CD4-positive, CD25-positive, alpha-beta regulatory T cell (primary cell): ENCODE measurements at regions not wholly inside any gene's neighbourhood (a gene's known extent, or its start where the extent isn't known, plus 50 kb on each side); places are given as distances from the start of the nearest gene placed in this dataset.

Experiments
- ATAC-seq, 2 donors: fragments of 150-1000 bp; cut with Tn5 transposase; one replicate each; pipeline ENCODE4 v1.10.0; 2021; ENCODE audit warnings: low read depth in 2 of 2, moderate number of reproducible peaks in 2 of 2, moderate library complexity in 1 of 2
- DNase-seq, 3 donors: peaks; one replicate each; pipeline versions ENCODE4 v3.0.0 to v3.0.0-alpha.2; 2012 to 2022; ENCODE audit warnings: mixed read lengths in 1 of 3
- H3K27ac ChIP-seq: one replicate; pipeline ENCODE4 v1.7.0; 2013; ENCODE audit warnings: mild to moderate bottlenecking, low read length; ENCODE audit not compliant: insufficient read depth, poor library complexity, severe bottlenecking
- H3K27me3 ChIP-seq: one replicate; pipeline ENCODE4 v1.7.0; 2013; ENCODE audit warnings: low read length; ENCODE audit not compliant: control insufficient read depth, insufficient read depth
- H3K36me3 ChIP-seq: one replicate; pipeline ENCODE4 v1.7.0; 2013; ENCODE audit warnings: mild to moderate bottlenecking, low read length, moderate library complexity; ENCODE audit not compliant: control insufficient read depth, insufficient read depth
- H3K4me1 ChIP-seq: 2 replicates; pipeline ENCODE4 v1.7.0; 2013; ENCODE audit warnings: mild to moderate bottlenecking, low read length; ENCODE audit not compliant: insufficient read depth, control insufficient read depth, poor library complexity, severe bottlenecking
- H3K4me3 ChIP-seq: one replicate; pipeline ENCODE4 v1.7.0; 2013; ENCODE audit warnings: low read depth, mild to moderate bottlenecking, low read length, moderate library complexity
- H3K9me3 ChIP-seq, 2 experiments: 1 replicate in 1 of 2; 2 replicates in 1 of 2; pipeline ENCODE4 v1.7.0; 2013; ENCODE audit warnings: low read length in 2 of 2, mild to moderate bottlenecking in 1 of 2, moderate library complexity in 1 of 2; ENCODE audit not compliant: control insufficient read depth in 2 of 2
- H3K27ac Mint-ChIP-seq, 3 donors: one replicate each; pipeline ENCODE4 v1.8.0; 2020 to 2022; ENCODE audit warnings: mild to moderate bottlenecking in 3 of 3, mixed read lengths in 3 of 3, moderate library complexity in 2 of 3
- H3K27me3 Mint-ChIP-seq: one replicate; pipeline ENCODE4 v1.8.0; 2022; ENCODE audit warnings: mild to moderate bottlenecking, mixed read lengths
- H3K36me3 Mint-ChIP-seq: one replicate; pipeline ENCODE4 v1.8.0; 2020; ENCODE audit warnings: mixed read lengths
- H3K4me1 Mint-ChIP-seq, 4 donors: one replicate each; pipeline ENCODE4 v1.8.0; 2020 to 2022; ENCODE audit warnings: mixed read lengths in 4 of 4, mild to moderate bottlenecking in 1 of 4
- H3K4me3 Mint-ChIP-seq, 4 donors: one replicate each; pipeline ENCODE4 v1.8.0; 2020 to 2022; ENCODE audit warnings: mild to moderate bottlenecking in 4 of 4, mixed read lengths in 4 of 4, moderate library complexity in 3 of 4
- H3K9me3 Mint-ChIP-seq, 7 donors: one replicate each; pipeline ENCODE4 v1.8.0; 2020 to 2022; ENCODE audit warnings: mixed read lengths in 7 of 7, mild to moderate bottlenecking in 3 of 7, moderate library complexity in 2 of 7

DNA sequence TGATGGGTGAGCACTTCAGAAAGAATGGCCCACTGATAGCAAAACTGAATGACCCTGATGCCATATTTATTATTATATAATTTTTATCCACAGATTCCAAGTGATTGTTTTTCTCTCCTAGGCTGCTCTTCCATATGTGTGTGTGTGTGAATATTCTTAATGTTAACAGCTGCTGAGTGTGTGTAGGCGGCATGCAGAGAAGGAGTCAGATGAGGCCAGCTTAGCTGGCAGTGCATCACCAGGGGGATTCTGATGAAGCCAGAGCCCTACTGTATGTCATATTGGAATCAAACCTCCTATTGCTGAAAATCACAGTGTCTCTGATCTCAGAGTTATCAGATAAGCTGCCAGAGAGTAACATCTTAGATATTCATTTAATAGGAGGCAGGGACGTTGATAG, 177.1 kb downstream of the DMAC1 start:
- H3K27ac Mint-ChIP-seq = peak overlapping the region in 1 of 3 donors; percentile 13
- H3K4me1 Mint-ChIP-seq = peaks cover 6 to 24% (median 15%) of the 10 kb centered on the region in 4 donors
- DNase-seq (no peak), ATAC-seq (no peak)
- H3K27ac ChIP-seq = no peak overlapping the region
- no peak overlapping the region for H3K4me3 ChIP-seq
- H3K36me3 Mint-ChIP-seq = peaks cover 3% of the 10 kb centered on the region
- H3K36me3 ChIP-seq = no peaks in the 10 kb centered on the region
- peaks cover 17% of the 10 kb centered on the region for H3K4me1 ChIP-seq
- no peaks in the 10 kb centered on the region for H3K9me3 ChIP-seq
- H3K9me3 Mint-ChIP-seq = peaks cover 0 to 12% (median 4%) of the 10 kb centered on the region in 7 donors
- no peaks in the 10 kb centered on the region for H3K27me3 ChIP-seq
- no peak overlapping the region for H3K4me3 Mint-ChIP-seq
- H3K27me3 Mint-ChIP-seq = no peaks in the 10 kb centered on the region

DNA sequence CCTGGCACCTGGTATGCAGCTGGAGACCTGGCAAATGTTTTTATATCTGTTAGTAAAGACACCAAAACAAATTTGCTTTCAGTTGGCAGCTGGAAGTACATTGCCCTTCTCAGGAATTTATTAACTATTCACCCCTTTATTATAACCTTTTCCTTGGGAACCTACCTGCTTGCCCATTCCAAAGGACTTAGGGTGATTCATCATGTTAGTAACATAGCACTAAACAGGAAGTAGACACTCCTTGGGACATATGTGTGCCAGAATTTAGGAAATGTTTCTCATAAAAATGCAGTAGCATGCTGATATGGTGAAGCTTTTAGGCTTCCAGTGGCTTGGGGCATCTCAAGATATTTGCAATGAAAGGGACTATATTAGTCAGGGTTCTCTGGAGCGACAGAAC, 184.2 kb downstream of the DMAC1 start:
- no peaks in the 10 kb centered on the region for H3K27me3 ChIP-seq
- H3K4me3 ChIP-seq = no peak overlapping the region
- Mint-ChIP-seq H3K27me3 (peaks cover 9% of the 10 kb centered on the region), H3K9me3 (peaks cover 0 to 13% (median under 1%) of the 10 kb centered on the region in 7 donors), H3K27ac (peak overlapping the region in 2 of 3 donors; percentile 26 to 84), H3K4me1 (peaks cover 18 to 50% (median 31%) of the 10 kb centered on the region in 4 donors), H3K36me3 (no peaks in the 10 kb centered on the region), H3K4me3 (no peak overlapping the region)
- no peak overlapping the region for H3K27ac ChIP-seq
- H3K9me3 ChIP-seq = no peaks in the 10 kb centered on the region
- DNase-seq (no peak), ATAC-seq (no peak)
- H3K36me3 ChIP-seq = no peaks in the 10 kb centered on the region
- peaks cover 23% of the 10 kb centered on the region for H3K4me1 ChIP-seq

DNA sequence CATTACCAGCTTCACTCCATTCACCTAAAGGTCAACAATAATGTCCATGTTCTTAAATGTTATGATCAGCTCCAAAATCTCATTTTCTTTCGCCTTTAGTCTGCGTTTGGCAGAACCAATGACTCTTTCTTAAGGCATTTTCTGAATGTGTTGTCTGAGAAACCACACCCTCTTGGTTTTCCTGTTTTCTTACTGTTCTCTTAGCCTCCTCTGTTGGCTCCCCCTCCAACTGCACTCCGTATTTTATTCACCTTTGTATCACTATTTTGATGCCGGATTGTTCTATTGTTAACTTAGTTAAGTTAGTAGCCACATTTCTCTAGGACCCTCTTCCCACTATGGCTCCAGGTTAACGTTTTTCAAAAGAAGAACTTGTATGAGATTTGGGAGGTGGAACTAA, 185.6 kb downstream of the DMAC1 start:
- Mint-ChIP-seq H3K27me3 (peaks cover 9% of the 10 kb centered on the region), H3K4me3 (peak overlapping the region; percentile 55 to 79 (median 66)), H3K9me3 (peaks cover 0 to 13% (median 2%) of the 10 kb centered on the region in 7 donors), H3K4me1 (peaks cover 18 to 50% (median 31%) of the 10 kb centered on the region in 4 donors), H3K27ac (peak overlapping the region; percentile 84 to 96 (median 88)), H3K36me3 (no peaks in the 10 kb centered on the region)
- H3K4me1 ChIP-seq = peaks cover 23% of the 10 kb centered on the region
- H3K9me3 ChIP-seq = no peaks in the 10 kb centered on the region
- DNase-seq (peak in 2 of 3 donors; percentile 39 to 76), ATAC-seq (peak; percentile 86 to 90)
- H3K27me3 ChIP-seq = no peaks in the 10 kb centered on the region
- peak overlapping the region; percentile 74 for H3K4me3 ChIP-seq
- no peaks in the 10 kb centered on the region for H3K36me3 ChIP-seq
- no peak overlapping the region for H3K27ac ChIP-seq

DNA sequence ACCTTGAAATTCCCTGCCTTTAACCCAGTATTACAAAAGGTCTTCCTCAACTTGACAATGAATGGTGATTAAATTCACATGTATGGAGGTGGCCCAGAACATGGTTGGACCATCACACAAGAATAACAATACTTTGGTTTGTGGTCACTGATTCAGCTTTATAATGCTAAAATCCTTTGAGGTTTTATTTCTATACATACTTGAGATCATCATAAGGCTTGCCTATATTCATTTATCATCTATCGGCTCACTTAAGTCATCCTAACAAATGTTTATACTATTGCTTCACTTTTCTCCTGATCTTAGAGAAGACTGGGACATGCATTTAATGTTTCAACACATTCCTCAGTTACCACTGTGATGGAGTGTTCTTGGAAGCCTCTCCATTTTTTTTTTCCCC, 191.3 kb downstream of the DMAC1 start:
- no peaks in the 10 kb centered on the region for H3K9me3 ChIP-seq
- Mint-ChIP-seq H3K36me3 (no peaks in the 10 kb centered on the region), H3K9me3 (peaks cover 0 to 13% (median 1%) of the 10 kb centered on the region in 7 donors), H3K27ac (peak overlapping the region in 2 of 3 donors; percentile 11 to 19), H3K4me1 (peaks cover 0 to 14% (median 10%) of the 10 kb centered on the region in 4 donors), H3K27me3 (peaks cover 5% of the 10 kb centered on the region), H3K4me3 (no peak overlapping the region)
- DNase-seq (no peak), ATAC-seq (no peak)
- H3K27me3 ChIP-seq = peaks cover 2% of the 10 kb centered on the region
- no peak overlapping the region for H3K4me3 ChIP-seq
- H3K4me1 ChIP-seq = peaks cover 5% of the 10 kb centered on the region
- no peaks in the 10 kb centered on the region for H3K36me3 ChIP-seq
- H3K27ac ChIP-seq = no peak overlapping the region

DNA sequence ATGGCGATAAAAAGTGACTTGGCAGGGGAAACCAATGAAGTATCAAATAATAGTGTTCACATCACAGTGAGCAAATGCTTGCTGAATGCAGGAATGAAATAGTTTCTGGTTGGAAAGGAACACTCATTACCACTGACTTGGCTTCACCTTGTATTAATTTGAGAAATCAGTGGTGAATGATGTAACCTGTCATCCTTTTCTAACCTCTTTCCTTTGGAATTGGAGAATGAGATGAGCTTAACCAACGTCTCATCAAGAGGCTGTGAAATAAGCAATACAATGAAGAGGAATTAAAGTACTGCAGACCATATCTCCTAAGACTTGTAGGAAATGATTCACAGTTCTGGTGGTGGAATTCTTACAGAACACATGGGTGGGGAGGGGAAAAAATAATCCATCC, 192.2 kb downstream of the DMAC1 start:
- H3K4me3 ChIP-seq = no peak overlapping the region
- H3K36me3 ChIP-seq = no peaks in the 10 kb centered on the region
- Mint-ChIP-seq H3K4me3 (no peak overlapping the region), H3K27me3 (peaks cover 5% of the 10 kb centered on the region), H3K4me1 (peaks cover 0 to 14% (median 4%) of the 10 kb centered on the region in 4 donors), H3K9me3 (peaks cover 0 to 13% (median 1%) of the 10 kb centered on the region in 7 donors), H3K36me3 (no peaks in the 10 kb centered on the region), H3K27ac (peak overlapping the region in 1 of 3 donors; percentile 72)
- no peak overlapping the region for H3K27ac ChIP-seq
- DNase-seq (no peak), ATAC-seq (no peak)
- H3K27me3 ChIP-seq = peaks cover 2% of the 10 kb centered on the region
- no peaks in the 10 kb centered on the region for H3K4me1 ChIP-seq
- H3K9me3 ChIP-seq = no peaks in the 10 kb centered on the region

DNA sequence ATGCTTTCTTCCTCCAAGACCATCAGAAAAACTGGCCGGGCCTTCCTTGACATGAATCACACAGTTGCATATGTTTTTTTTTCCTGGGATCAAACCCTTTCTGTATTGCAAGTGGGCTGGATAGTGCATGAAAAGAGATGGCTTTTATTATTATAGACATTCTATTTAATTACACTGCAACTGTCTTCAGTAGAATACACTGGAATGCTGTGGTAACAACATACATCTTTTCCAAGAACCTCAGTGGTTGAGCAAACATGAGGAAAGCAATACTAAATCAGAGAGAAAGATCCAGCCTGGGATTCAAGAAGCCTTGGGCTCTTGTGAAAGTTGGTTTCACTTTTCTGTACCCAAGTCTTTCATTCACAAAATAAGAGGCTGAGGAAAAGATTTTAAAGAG, 193.0 kb downstream of the DMAC1 start:
- Histone ChIP-seq H3K27me3 (peaks cover 2% of the 10 kb centered on the region), H3K27ac (no peak overlapping the region), H3K36me3 (no peaks in the 10 kb centered on the region), H3K4me3 (no peak overlapping the region), H3K4me1 (no peaks in the 10 kb centered on the region), H3K9me3 (no peaks in the 10 kb centered on the region)
- peaks cover 0 to 10% (median 2%) of the 10 kb centered on the region in 4 donors for H3K4me1 Mint-ChIP-seq
- H3K27ac Mint-ChIP-seq = peak overlapping the region in 1 of 3 donors; percentile 72
- DNase-seq (no peak), ATAC-seq (no peak)
- H3K4me3 Mint-ChIP-seq = no peak overlapping the region
- no peaks in the 10 kb centered on the region for H3K36me3 Mint-ChIP-seq
- peaks cover 5% of the 10 kb centered on the region for H3K27me3 Mint-ChIP-seq
- H3K9me3 Mint-ChIP-seq = peaks cover 0 to 10% (median 2%) of the 10 kb centered on the region in 7 donors

DNA sequence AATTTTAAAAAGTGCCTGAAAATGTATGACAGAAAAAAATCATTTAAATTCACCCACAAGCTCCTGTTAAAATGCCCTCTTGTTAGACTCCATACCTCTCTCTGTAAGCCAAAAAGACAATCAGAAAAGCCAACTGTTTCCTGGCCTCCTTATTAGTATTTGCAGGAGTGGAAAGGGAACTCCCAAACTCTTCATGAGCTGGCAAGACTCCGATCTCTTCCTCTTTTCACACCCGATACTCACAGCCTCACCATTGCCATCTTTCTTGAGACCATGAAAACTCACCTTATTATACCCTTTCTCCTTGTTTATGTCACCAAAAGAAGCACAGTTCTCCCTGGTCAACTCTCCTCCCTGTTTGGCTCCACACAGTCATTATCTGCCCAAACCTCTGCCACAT, 197.8 kb downstream of the DMAC1 start:
- H3K9me3 Mint-ChIP-seq = peaks cover 0 to 3% (median 0%) of the 10 kb centered on the region in 7 donors
- no peak overlapping the region for H3K4me3 ChIP-seq
- H3K4me3 Mint-ChIP-seq = no peak overlapping the region
- ATAC-seq = no peak
- no peaks in the 10 kb centered on the region for H3K36me3 ChIP-seq
- H3K36me3 Mint-ChIP-seq = no peaks in the 10 kb centered on the region
- peaks cover 0 to 7% (median 2%) of the 10 kb centered on the region in 4 donors for H3K4me1 Mint-ChIP-seq
- peaks cover 2% of the 10 kb centered on the region for H3K27me3 ChIP-seq
- H3K27ac Mint-ChIP-seq = no peak overlapping the region
- H3K4me1 ChIP-seq = no peaks in the 10 kb centered on the region
- no peaks in the 10 kb centered on the region for H3K9me3 ChIP-seq
- H3K27ac ChIP-seq = no peak overlapping the region
- no peak for DNase-seq
- peaks cover 4% of the 10 kb centered on the region for H3K27me3 Mint-ChIP-seq

DNA sequence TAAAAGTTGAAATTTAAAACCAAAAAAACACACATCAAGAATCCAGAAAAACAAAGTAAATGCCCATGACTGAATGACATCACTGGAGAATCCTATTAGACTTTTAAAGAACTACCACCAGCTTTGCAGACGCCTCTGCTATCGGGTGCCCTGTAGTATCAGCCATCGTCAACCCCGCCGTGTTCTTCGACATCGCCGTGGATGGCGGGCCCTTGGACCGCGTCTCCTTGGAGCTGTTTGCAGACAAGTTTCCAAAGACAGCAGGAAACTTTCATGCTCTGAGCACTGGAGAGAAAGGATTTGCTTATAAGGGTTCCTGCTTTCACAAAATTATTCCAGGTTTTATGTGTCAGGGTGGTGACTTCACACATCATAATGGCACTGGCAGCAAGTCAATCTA, 201.9 kb downstream of the DMAC1 start:
- Histone ChIP-seq H3K27me3 (no peaks in the 10 kb centered on the region), H3K27ac (no peak overlapping the region), H3K4me3 (no peak overlapping the region), H3K4me1 (no peaks in the 10 kb centered on the region), H3K9me3 (peaks cover 0 to 6% of the 10 kb centered on the region in 2 experiments), H3K36me3 (no peaks in the 10 kb centered on the region)
- Mint-ChIP-seq H3K27me3 (peaks cover 4% of the 10 kb centered on the region), H3K9me3 (peaks cover 0 to 17% (median 7%) of the 10 kb centered on the region in 7 donors), H3K4me3 (no peak overlapping the region), H3K27ac (no peak overlapping the region), H3K36me3 (peaks cover 12% of the 10 kb centered on the region), H3K4me1 (peaks cover 0 to 5% (median 2%) of the 10 kb centered on the region in 4 donors)
- DNase-seq (no peak), ATAC-seq (no peak)
